H1 (cell line): ENCODE measurements at regions not wholly inside any gene's neighbourhood (a gene's known extent, or its start where the extent isn't known, plus 50 kb on each side); places are given as distances from the start of the nearest gene placed in this dataset.

ENCODE experiments used
- CTCF ChIA-PET: fragments of 300-600 bp; sonication (Branson Sonifier 250); formaldehyde crosslinking; loops from one replicate; lab custom pipeline; 2021; ENCODE audit not compliant: partially characterized antibody; lab: Charles Lee
- POLR2A ChIA-PET: fragments of 300-600 bp; sonication (Branson Sonifier 250); formaldehyde crosslinking; loops from one replicate; lab custom pipeline; 2021; ENCODE audit warnings: inconsistent platforms; ENCODE audit not compliant: partially characterized antibody; lab: Charles Lee
- DNase-seq, 2 experiments: peaks; one replicate each; pipeline versions ENCODE4 v3.0.0 to v3.0.0-alpha.2; 2010 to 2022; ENCODE audit warnings: low spot score in 2 of 2, low read depth in 1 of 2, mixed read lengths in 1 of 2
- FAIRE-seq: peaks from 2 replicates; lab custom pipeline; 2011; peaks lifted over from hg19 to GRCh38; lab: Jason Lieb, UNC
- H2AFZ ChIP-seq: 2 replicates; pipeline ENCODE4 v1.8.1; 2012; ENCODE audit warnings: low read length, inconsistent platforms
- H2AK5ac ChIP-seq: 2 replicates; pipeline ENCODE4 v1.6.1; 2013; ENCODE audit warnings: low read depth, low read length
- H2BK120ac ChIP-seq: replicated peaks from 2 replicates; pipeline ENCODE3; 2013; ENCODE audit warnings: low read depth, low read length, inconsistent platforms
- H2BK12ac ChIP-seq: 2 replicates; pipeline ENCODE4 v1.6.1; 2013; ENCODE audit warnings: low read depth, low read length
- H2BK15ac ChIP-seq: 2 replicates; pipeline ENCODE4 v1.6.1; 2013; ENCODE audit warnings: low read length
- H2BK20ac ChIP-seq: 2 replicates; pipeline ENCODE4 v1.6.1; 2013; ENCODE audit warnings: low read length
- H2BK5ac ChIP-seq: 2 replicates; pipeline ENCODE4 v1.6.1; 2013; ENCODE audit warnings: low read depth, low read length
- H3K14ac ChIP-seq: 2 replicates; pipeline ENCODE4 v1.6.1; 2013; ENCODE audit warnings: inconsistent platforms; ENCODE audit not compliant: insufficient read length
- H3K18ac ChIP-seq: 2 replicates; pipeline ENCODE4 v1.6.1; 2013; ENCODE audit warnings: low read length; ENCODE audit errors: extremely low read depth
- H3K23ac ChIP-seq: 2 replicates; pipeline ENCODE4 v1.6.1; 2013; ENCODE audit warnings: inconsistent platforms; ENCODE audit not compliant: insufficient read length
- H3K23me2 ChIP-seq: 2 replicates; pipeline ENCODE4 v1.6.1; 2013; ENCODE audit warnings: low read depth, low read length
- H3K27ac ChIP-seq: 2 replicates; pipeline ENCODE4 v1.6.1; 2011; ENCODE audit warnings: low read depth, low read length, inconsistent platforms
- H3K27me3 ChIP-seq, 4 experiments: replicated peaks in 1 of 4; 1 replicate in 1 of 4; 2 replicates in 3 of 4; pipeline versions ENCODE4 v1.6.1 to v1.8.1; 2011 to 2013; ENCODE audit warnings: low read length in 3 of 4, mild to moderate bottlenecking in 3 of 4, inconsistent platforms in 2 of 4, mixed read lengths in 2 of 4, moderate library complexity in 1 of 4; ENCODE audit not compliant: control insufficient read depth in 3 of 4, insufficient read depth in 3 of 4; ENCODE audit errors: extremely low read depth in 1 of 4
- H3K36me3 ChIP-seq, 4 experiments: 2 replicates each; pipeline versions ENCODE4 v1.6.1 to v1.8.1; 2011 to 2013; ENCODE audit warnings: mild to moderate bottlenecking in 4 of 4, low read length in 3 of 4, moderate library complexity in 2 of 4, control low read depth in 1 of 4, inconsistent platforms in 1 of 4; ENCODE audit not compliant: insufficient read depth in 4 of 4, control insufficient read depth in 2 of 4
- H3K4ac ChIP-seq: replicated peaks from 2 replicates; pipeline ENCODE3; 2013; ENCODE audit warnings: low read length, low read depth, mixed read lengths, inconsistent platforms; ENCODE audit not compliant: insufficient read length
- H3K4me1 ChIP-seq, 4 experiments: replicated peaks in 1 of 4; 1 replicate in 1 of 4; 2 replicates in 3 of 4; pipeline versions ENCODE4 v1.6.1 to v1.8.1; 2011 to 2013; ENCODE audit warnings: low read length in 3 of 4, inconsistent platforms in 2 of 4, mixed read lengths in 1 of 4; ENCODE audit not compliant: insufficient read depth in 4 of 4, control insufficient read depth in 3 of 4
- H3K4me2 ChIP-seq, 2 experiments: 2 replicates each; pipeline versions ENCODE4 v1.6.1 to v1.8.1; 2011 to 2013; ENCODE audit warnings: low read depth in 2 of 2, low read length in 2 of 2, control low read depth in 1 of 2, inconsistent platforms in 1 of 2, mild to moderate bottlenecking in 1 of 2; ENCODE audit not compliant: insufficient read depth in 1 of 2
- H3K4me3 ChIP-seq, 4 experiments: fragments of 200-600, 300-600 bp in 1 of 4; sonication (generic), shearing (Covaris generic), sonication (Bioruptor Twin) in 1 of 4; 2 replicates each; pipeline versions ENCODE4 v1.5.1 to v1.8.1; 2011 to 2016; ENCODE audit warnings: low read length in 4 of 4, low read depth in 3 of 4, control low read depth in 2 of 4, inconsistent platforms in 2 of 4, mild to moderate bottlenecking in 2 of 4, mixed read lengths in 1 of 4, moderate library complexity in 1 of 4; ENCODE audit not compliant: insufficient read depth in 2 of 4; ENCODE audit errors: extremely low read depth in 1 of 4
- H3K56ac ChIP-seq: replicated peaks from 2 replicates; pipeline ENCODE3; 2013; ENCODE audit warnings: low read depth, mild to moderate bottlenecking, mixed read lengths, low read length, inconsistent platforms; ENCODE audit not compliant: insufficient read length
- H3K79me1 ChIP-seq: 2 replicates; pipeline ENCODE4 v1.6.1; 2013; ENCODE audit warnings: low read depth, low read length, control low read depth
- H3K79me2 ChIP-seq, 2 experiments: 2 replicates each; pipeline versions ENCODE4 v1.6.1 to v1.8.1; 2012 to 2013; ENCODE audit warnings: low read length in 2 of 2, mild to moderate bottlenecking in 2 of 2, inconsistent platforms in 1 of 2; ENCODE audit not compliant: insufficient read depth in 2 of 2, control insufficient read depth in 1 of 2
- H3K9ac ChIP-seq, 4 experiments: replicated peaks in 1 of 4; 1 replicate in 1 of 4; 2 replicates in 3 of 4; pipeline versions ENCODE4 v1.6.1 to v1.8.1; 2011 to 2013; ENCODE audit warnings: low read depth in 3 of 4, low read length in 3 of 4, control low read depth in 2 of 4, mild to moderate bottlenecking in 2 of 4, moderate library complexity in 2 of 4, inconsistent platforms in 1 of 4; ENCODE audit errors: extremely low read depth in 1 of 4
- H3K9me3 ChIP-seq, 2 experiments: 2 replicates each; pipeline versions ENCODE4 v1.6.1 to v1.8.1; 2012 to 2013; ENCODE audit warnings: mild to moderate bottlenecking in 2 of 2, moderate library complexity in 2 of 2, control low read depth in 1 of 2, inconsistent platforms in 1 of 2, low read depth in 1 of 2, low read length in 1 of 2, mixed read lengths in 1 of 2; ENCODE audit not compliant: insufficient read depth in 2 of 2
- H4K20me1 ChIP-seq, 2 experiments: replicated peaks in 1 of 2; 2 replicates each; pipeline versions ENCODE3 to v1.8.1; 2011 to 2013; ENCODE audit warnings: inconsistent platforms in 2 of 2, low read length in 2 of 2, mild to moderate bottlenecking in 1 of 2; ENCODE audit not compliant: insufficient read depth in 2 of 2, control insufficient read depth in 1 of 2
- H4K5ac ChIP-seq: 2 replicates; pipeline ENCODE4 v1.6.1; 2013; ENCODE audit warnings: low read length, low read depth, mixed read lengths, inconsistent platforms; ENCODE audit not compliant: insufficient read length
- H4K8ac ChIP-seq: 2 replicates; pipeline ENCODE4 v1.8.0; 2013; ENCODE audit warnings: mild to moderate bottlenecking, moderate library complexity, low read length, inconsistent platforms; ENCODE audit not compliant: insufficient read depth; ENCODE audit errors: extremely low read depth
- H4K91ac ChIP-seq: replicated peaks from 2 replicates; pipeline ENCODE3; 2013; ENCODE audit warnings: low read length, mixed read lengths, inconsistent platforms; ENCODE audit not compliant: insufficient read length
- ASH2L ChIP-seq: fragments of 200-600, 300-600 bp; sonication (generic); IDR thresholded peaks from one replicate; pipeline ENCODE4 v1.7.1; 2017; ENCODE audit warnings: low read length
- BACH1 ChIP-seq: IDR thresholded peaks from 2 replicates; pipeline ENCODE4 v1.6.1; 2012; ENCODE audit warnings: low read length, improper control_type of control experiment
- BCL11A ChIP-seq, 2 experiments: IDR thresholded peaks; one replicate each; pipeline ENCODE4 v1.6.1; 2011; ENCODE audit warnings: low read depth in 2 of 2, low read length in 2 of 2, mild to moderate bottlenecking in 2 of 2
- CBX8 ChIP-seq: fragments of 300-800, 300-1000 bp; sonication (generic); IDR thresholded peaks from 2 replicates; pipeline ENCODE4 v1.7.1; 2016; ENCODE audit warnings: low read depth, low read length, borderline replicate concordance
- CEBPB ChIP-seq: IDR thresholded peaks from 2 replicates; pipeline ENCODE4 v1.6.1; 2012; ENCODE audit warnings: low read depth, low read length
- CHD1 ChIP-seq: IDR thresholded peaks from 2 replicates; pipeline ENCODE4 v1.6.1; 2012; ENCODE audit warnings: low read depth, low read length, improper control_type of control experiment
- CREB1 ChIP-seq: IDR thresholded peaks from 2 replicates; pipeline ENCODE4 v1.6.1; 2012; ENCODE audit warnings: inconsistent platforms
- EP300 ChIP-seq, 2 experiments: IDR thresholded peaks; 1 replicate in 1 of 2; 2 replicates in 1 of 2; pipeline ENCODE4 v1.6.1; 2011 to 2012; ENCODE audit warnings: low read depth in 2 of 2, low read length in 2 of 2, mild to moderate bottlenecking in 2 of 2, borderline replicate concordance in 1 of 2, inconsistent platforms in 1 of 2, moderate library complexity in 1 of 2
- FOSL1 ChIP-seq: IDR thresholded peaks from 2 replicates; pipeline ENCODE4 v1.6.1; 2011; ENCODE audit warnings: mild to moderate bottlenecking, low read depth, low read length, moderate library complexity; ENCODE audit not compliant: insufficient read depth
- HDAC2 ChIP-seq, 2 experiments: fragments of 300-600 bp in 1 of 2; sonication (generic) in 1 of 2; IDR thresholded peaks; 2 replicates each; pipeline ENCODE4 v1.6.1; 2011 to 2012; ENCODE audit warnings: low read depth in 2 of 2, low read length in 2 of 2, mild to moderate bottlenecking in 2 of 2, moderate library complexity in 2 of 2, borderline replicate concordance in 1 of 2, inconsistent platforms in 1 of 2
- KDM5A ChIP-seq: fragments of 200-600 bp; IDR thresholded peaks from 2 replicates; pipeline ENCODE4 v1.7.1; 2012; ENCODE audit warnings: mild to moderate bottlenecking, low read length, inconsistent platforms, mixed read lengths
- NRF1 ChIP-seq: IDR thresholded peaks from 2 replicates; pipeline ENCODE4 v1.6.1; 2011; ENCODE audit warnings: mild to moderate bottlenecking, low read depth, low read length, improper control_type of control experiment
- PHF8 ChIP-seq: fragments of 200-600 bp; sonication (generic); conservative IDR thresholded peaks from 2 replicates; pipeline ENCODE4 v1.7.1; 2012; ENCODE audit warnings: low read depth, mild to moderate bottlenecking, inconsistent platforms, low read length, moderate library complexity
- RAD21 ChIP-seq, 2 experiments: IDR thresholded peaks in 1 of 2; conservative IDR thresholded peaks in 1 of 2; 2 replicates each; pipeline ENCODE4 v1.6.1; 2011; ENCODE audit warnings: low read depth in 2 of 2, low read length in 2 of 2, improper control_type of control experiment in 1 of 2, inconsistent platforms in 1 of 2, mild to moderate bottlenecking in 1 of 2, moderate library complexity in 1 of 2
- RFX5 ChIP-seq: IDR thresholded peaks from 2 replicates; pipeline ENCODE4 v1.6.1; 2011; ENCODE audit warnings: low read depth, low read length, improper control_type of control experiment, borderline replicate concordance
- WGBS, 2 experiments: shearing (Covaris generic) in 1 of 2; methylation state at CpG; one replicate each; pipeline versions ENCODE4 v1.1.6 to v1.1.7; 2013 to 2015; ENCODE audit warnings: low lambda C conversion rate in 2 of 2, mixed read lengths in 2 of 2, inconsistent platforms in 1 of 2, low coverage in 1 of 2, missing lambda C conversion rate in 1 of 2; ENCODE audit not compliant: insufficient replicate concordance in 2 of 2, insufficient coverage in 1 of 2, insufficient read length in 1 of 2; ENCODE audit errors: extremely low coverage in 1 of 2, missing lambda C conversion rate in 1 of 2; 5-methylcytosine and 5-hydroxymethylcytosine counted together

DNA sequence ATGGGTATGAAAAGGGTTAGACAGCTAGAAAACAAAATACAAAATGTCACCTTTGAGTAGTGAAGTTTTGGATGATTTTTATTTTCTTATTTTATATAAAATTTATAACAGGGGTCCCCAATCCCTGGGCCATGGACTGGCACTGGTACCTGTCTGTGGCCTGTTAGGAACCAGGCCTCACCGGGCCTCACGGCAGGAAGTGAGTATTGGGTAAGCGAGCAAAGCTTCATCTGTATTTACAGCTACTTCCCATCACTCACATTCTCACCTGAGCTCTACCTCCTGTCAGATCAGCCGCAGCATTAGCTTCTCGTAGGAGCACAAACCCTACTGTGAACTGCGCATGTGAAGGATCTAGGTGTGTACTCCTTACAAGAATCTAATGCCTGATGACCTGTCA, 202.8 kb upstream of the TWIST2 start:
- Histone ChIP-seq H2BK120ac (no peak overlapping the region), H3K27ac (no peak overlapping the region), H4K20me1 (no peaks in the 10 kb centered on the region), H3K9ac (no peak overlapping the region), H3K4me2 (no peak overlapping the region), H3K36me3 (no peaks in the 10 kb centered on the region), H3K23ac (no peak overlapping the region), H2AFZ (no peak overlapping the region), H3K4me1 (no peaks in the 10 kb centered on the region), H3K9me3 (peaks cover 0 to 3% of the 10 kb centered on the region in 2 experiments; a peak in 1 of 4 replicates), H3K79me2 (no peaks in the 10 kb centered on the region), H4K91ac (no peak overlapping the region), H2BK12ac (no peak overlapping the region), H3K14ac (no peak overlapping the region), H2BK20ac (no peak overlapping the region), H3K56ac (no peak overlapping the region), H3K4ac (no peak overlapping the region), H2AK5ac (no peak overlapping the region), H3K23me2 (no peaks in the 10 kb centered on the region), H2BK5ac (no peak overlapping the region), H3K4me3 (no peak overlapping the region), H2BK15ac (no peak overlapping the region), H3K18ac (no peak overlapping the region), H4K5ac (no peak overlapping the region), H4K8ac (no peak overlapping the region), H3K27me3 (no peaks in the 10 kb centered on the region), H3K79me1 (no peaks in the 10 kb centered on the region)
- ChIA-PET POLR2A (no interaction called here), CTCF (interaction anchor here (0.7 kb wide), 1 partner anchor 13 kb away, joined by 3 read pairs; no protein-coding TSS in a partner anchor)
- DNase-seq (peak in 1 of 2 experiments; percentile 26), FAIRE-seq (no peak)
- WGBS, 2 experiments = 86% methylated on average over 6 of the region's 6 CpGs; no CpG with 5 or more reads in 1 of the 2 experiments
- TF ChIP-seq CEBPB (no peak), HDAC2 (IDR thresholded peaks at IDR 0.05; ENCODE audit: borderline replicate concordance in 1 of 2, low read depth in 2 of 2, low read length in 2 of 2) (no peak), KDM5A (no peak), BCL11A (IDR thresholded peaks at IDR 0.05; ENCODE audit: low read depth in 2 of 2, low read length in 2 of 2) (no peak), RAD21 (IDR thresholded peaks at IDR 0.05 in 1 of 2, conservative IDR thresholded peaks at IDR 0.05 in 1 of 2; ENCODE audit: low read depth in 2 of 2, low read length in 2 of 2) (no peak), CHD1 (no peak), EP300 (IDR thresholded peaks at IDR 0.05; ENCODE audit: borderline replicate concordance in 1 of 2, low read depth in 2 of 2, low read length in 2 of 2) (no peak), FOSL1 (no peak), NRF1 (no peak), BACH1 (no peak), ASH2L (no peak), PHF8 (no peak), CREB1 (no peak), RFX5 (no peak), CBX8 (no peak)
